ENCODE measurements at regions not wholly inside any gene's neighbourhood (a gene's known extent, or its start where the extent isn't known, plus 50 kb on each side); places are given as distances from the start of the nearest gene placed in this dataset.

- no peak for TF ChIP-seq CTCF (IDR thresholded peaks at IDR 0.05)
- no peak for TF ChIP-seq POLR2A (IDR thresholded peaks at IDR 0.05)
These were observed 214.4 kb upstream of the IRS2 start for GRCh38 chr13:110000534-110001345.
